HG03196 (cell line): ENCODE measurements at regions not wholly inside any gene's neighbourhood (a gene's known extent, or its start where the extent isn't known, plus 50 kb on each side); places are given as distances from the start of the nearest gene placed in this dataset.
A peak's percentile ranks its signal among the peaks of the same experiment; 100 is the strongest.

Experiments
- ATAC-seq: cut with Tn5 transposase; IDR thresholded peaks from one replicate; pipeline ENCODE4 v1.9.1; 2021; ENCODE audit not compliant: unreplicated experiment

DNA sequence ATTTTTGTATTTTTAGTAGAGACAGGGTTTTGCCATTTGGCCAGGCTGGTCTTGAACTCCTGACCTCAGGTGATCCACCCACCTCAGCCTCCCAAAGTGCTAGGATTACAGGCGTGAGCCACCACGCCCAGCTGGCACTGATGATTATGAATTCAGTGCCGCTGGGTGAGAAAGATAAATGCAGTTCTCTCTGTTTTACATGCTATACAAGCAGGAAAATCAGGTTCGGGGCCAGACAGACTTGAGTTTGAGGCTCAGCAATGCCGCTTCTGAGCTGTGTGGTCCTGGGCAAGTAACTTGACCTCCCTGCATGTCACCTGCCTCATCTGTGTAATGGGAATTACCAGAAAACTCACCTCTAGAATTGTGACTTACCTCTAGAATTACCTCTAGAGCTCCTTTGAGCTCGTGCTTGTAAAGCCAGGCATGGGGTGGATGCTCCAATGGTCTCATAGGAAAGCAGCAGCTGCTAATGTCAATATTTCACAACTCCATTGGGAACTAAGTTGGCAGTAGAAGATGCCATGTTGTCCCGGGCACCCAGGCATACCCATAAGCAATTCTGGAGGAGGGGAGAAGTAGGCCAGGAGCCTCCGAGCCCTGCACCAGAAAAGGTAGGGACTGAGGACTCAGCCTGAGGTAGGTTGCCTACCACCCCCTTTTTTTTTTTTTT is 119.8 kb upstream of the SLC25A33 start:
- no peak for ATAC-seq

DNA sequence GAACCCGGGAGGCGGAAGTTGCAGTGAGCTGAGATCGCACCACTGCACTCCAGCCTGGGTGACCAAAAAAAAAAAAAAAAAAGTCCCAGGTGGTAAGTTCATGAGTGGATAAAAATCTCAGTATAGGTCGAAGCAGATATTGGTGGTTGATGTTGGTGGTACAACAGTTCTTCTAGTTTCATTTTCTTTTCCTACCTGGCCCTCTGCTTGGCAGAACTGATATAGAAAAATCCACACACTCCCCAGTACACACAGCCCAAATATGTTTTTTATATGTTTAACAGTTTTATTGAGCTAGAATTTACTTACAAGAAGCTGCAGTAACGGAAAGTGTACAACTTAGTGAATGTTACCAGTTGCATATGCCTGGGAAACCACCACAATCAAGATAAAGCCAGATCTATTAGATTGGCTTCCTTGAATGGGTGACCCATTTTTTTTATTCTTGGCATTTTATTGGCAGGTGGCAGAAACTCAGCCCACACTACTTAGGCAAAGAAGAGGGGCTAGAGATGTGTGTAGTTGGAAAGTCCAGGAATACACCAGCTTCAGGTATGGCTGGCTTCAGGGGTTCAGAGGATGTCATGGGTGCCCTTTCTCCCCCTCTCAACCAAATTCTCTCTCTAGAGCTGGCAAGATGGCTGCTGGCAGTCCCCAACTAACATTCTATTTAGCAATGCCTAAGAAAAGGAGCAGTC is 118.3 kb upstream of the SLC25A33 start:
- ATAC-seq, result no peak

DNA sequence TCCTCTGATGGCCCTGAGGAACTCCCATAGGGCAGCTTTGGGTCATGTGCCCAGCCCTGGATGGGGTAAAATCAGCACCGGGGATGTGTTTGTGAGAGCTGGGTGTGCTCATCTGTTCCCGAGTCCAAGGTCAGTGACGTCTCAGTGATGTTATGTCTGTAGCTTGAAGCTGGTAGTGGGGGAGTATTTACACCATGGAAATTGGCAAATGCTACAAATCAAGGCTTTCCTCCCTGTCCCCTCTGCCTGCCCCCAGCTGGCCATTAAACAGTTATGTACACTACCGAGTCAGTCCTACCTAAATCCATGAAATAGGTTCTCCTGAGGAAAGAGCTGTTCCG is 117.8 kb upstream of the SLC25A33 start:
- ATAC-seq, result no peak

DNA sequence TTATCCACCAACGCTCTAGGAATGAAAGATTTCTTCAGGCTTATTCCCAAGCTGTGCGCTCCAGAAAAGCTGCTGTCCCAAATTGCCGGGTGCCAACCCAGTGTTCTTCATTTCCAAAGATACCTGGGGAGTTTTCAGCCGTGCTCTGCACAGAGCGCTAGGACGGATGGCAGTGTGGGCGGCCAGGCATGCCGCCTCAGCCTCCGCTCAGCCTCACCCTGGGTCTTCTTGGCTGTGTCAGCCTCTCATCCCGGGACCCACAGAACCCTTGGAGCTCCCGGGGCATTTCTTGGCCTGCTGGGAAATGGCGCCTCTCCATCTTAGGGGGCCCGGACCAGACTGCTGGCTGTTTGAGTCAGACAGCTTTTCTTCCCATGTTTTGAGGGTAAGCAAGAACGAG is 116.9 kb upstream of the SLC25A33 start:
- no peak for ATAC-seq

DNA sequence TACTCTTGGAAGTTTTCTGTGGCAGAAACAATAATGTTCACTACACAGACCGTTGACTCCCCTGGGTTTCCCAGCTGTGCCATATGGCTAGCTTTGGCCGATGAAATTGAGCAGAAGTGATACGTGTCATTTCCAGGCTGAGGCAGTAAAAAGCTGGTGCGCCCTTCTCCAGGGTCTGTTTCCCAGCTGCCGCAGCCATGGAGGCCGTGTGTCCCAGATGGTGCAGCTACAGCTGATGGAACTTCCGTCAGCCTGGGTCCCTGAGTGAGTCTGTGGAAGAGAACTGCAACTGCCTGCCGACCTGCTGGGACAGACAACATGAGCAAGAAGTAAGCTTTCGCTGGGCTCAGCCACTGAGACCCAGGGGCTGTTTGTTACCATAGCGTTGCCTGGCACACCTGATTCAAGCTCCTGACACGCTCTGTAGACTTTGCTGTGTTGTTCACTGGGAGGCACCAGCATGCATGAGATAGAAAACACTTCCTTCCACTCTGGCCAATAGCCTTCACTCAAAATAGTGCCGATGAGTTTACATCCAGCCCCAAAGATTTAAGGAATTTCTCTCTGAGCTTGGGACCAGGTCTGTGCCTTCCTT is 116.3 kb upstream of the SLC25A33 start:
- no peak for ATAC-seq

DNA sequence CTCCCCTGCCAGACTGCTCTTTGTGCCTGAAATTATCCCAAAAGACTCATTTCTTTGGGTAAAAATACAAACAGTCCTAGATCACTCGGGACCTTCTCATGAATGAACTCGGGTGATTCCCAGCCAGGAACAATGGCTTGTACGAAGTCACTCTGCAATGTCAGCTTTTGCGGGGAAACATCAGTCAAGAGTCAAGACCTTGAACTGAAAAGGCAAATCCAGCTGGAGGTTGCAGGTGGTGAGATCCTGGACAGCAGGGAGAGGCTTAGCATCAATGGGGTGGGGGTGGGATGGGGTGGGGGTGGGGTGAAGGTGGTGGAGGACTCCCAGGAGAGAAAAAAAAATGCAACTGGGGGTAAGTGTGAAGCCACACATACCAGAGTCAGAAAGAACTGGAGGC is 115.0 kb upstream of the SLC25A33 start:
- ATAC-seq, result no peak

DNA sequence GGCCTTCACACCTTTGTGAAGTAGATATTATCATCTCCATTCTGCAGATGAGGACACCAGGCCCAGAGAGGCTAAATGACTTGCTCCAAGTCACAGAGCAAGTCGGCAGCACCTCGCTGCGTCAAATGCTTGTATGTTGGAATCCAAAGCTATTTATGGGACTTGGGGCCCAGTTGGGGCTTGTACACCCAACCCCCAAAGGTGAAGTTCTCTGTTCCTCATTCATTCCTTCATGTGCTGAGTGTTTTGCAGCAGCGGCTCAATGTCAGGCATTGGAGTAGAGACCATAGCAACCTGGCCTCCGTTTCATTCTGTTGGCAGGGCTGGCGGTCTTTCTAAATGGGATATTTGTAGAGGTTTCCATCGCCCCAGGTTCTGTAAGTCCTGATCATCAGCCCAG is 113.4 kb upstream of the SLC25A33 start:
- no peak for ATAC-seq

DNA sequence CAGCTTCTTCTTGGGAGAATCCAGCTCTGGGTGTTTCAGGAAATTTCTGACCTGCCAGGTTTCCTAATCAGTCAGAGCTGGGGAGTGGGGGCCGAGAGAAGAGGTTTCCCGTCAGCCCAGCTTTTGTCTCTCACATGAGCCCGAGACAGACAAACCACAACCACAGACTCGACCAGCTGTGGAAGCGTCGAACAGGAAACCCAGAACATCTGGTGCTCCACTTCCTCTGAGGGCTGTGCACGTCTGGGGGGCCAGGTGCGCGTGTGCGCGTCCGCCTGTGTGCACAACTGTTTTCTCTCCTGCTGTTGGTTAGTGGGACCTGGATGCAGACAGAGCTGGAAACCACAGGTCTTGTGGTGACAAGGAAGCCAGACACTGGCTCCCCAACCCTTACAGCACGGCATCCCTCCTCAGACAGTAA is 113.0 kb upstream of the SLC25A33 start:
- peak; percentile 55 for ATAC-seq

DNA sequence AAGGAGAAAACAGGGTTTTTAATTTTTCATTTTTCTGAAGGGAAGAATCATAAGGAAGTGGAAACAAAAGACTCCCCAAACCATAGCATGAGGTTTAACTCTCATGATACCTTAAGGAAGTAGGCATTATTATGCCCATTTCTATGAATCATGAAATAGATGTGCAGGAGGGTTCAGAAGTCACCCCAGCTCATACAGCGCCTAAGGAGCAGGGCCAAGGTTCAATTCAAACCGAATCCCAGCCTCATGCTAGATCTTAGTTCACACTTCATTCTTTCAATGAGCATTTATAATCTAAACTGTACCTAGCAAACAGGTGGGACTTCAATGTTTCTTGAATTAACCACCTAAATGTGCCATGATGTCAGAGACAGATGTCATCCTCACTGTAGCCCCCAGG is 111.9 kb upstream of the SLC25A33 start:
- ATAC-seq, result no peak

DNA sequence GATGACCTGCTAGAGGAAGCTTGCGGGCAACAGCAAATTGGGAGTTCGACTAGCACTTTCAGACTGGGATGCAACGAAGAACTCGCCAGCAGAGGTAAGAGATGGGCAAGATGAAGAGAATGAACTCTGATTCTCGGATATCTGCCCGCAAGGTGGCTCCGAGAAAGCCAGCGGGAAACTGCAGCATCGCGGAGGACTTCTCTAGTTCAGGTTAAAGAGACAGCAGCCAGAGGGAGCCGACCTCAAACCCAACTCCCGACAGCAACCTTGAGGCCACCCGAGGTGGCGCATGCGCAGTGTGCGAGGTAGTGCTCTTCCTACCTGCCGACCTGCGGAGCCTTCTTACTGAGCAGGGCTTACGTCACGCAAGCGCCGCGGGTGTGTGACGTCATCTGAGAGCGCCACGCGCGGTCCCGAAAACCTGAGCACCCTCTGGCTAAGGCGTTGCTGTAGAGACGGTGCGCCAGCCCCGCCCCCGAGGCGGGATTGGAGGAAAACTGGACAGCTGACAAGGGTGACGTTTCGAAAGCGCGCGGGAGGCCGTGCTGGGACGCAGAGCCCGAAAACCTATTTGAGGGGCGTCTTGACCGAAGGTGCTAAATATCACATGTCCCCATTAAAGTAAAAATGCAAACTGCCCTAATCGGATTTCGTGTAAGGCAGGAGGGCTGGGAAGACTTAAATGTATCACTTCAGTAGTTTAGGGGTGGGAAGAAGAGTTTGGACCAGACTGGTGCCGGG is 110.5 kb upstream of the SLC25A33 start:
- peak; percentile 67 for ATAC-seq

DNA sequence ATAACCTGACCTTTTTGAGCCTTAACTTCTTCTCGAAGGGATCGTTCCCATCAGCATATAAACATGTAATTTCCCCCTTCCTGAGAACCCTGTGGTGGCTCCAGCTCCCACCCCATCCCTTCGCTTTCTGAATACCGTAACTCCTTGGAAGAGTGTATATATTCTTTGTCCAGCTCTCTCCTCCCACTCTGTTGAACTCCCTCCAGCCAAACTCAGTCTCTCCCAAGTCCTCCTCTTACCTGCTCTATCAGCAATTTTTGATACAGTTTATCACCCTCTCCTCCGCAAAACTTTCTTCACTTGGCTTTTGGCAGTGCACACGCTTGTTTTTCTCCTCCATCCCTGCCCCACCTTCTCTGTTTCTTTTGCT is 109.9 kb upstream of the SLC25A33 start:
- ATAC-seq, result no peak

DNA sequence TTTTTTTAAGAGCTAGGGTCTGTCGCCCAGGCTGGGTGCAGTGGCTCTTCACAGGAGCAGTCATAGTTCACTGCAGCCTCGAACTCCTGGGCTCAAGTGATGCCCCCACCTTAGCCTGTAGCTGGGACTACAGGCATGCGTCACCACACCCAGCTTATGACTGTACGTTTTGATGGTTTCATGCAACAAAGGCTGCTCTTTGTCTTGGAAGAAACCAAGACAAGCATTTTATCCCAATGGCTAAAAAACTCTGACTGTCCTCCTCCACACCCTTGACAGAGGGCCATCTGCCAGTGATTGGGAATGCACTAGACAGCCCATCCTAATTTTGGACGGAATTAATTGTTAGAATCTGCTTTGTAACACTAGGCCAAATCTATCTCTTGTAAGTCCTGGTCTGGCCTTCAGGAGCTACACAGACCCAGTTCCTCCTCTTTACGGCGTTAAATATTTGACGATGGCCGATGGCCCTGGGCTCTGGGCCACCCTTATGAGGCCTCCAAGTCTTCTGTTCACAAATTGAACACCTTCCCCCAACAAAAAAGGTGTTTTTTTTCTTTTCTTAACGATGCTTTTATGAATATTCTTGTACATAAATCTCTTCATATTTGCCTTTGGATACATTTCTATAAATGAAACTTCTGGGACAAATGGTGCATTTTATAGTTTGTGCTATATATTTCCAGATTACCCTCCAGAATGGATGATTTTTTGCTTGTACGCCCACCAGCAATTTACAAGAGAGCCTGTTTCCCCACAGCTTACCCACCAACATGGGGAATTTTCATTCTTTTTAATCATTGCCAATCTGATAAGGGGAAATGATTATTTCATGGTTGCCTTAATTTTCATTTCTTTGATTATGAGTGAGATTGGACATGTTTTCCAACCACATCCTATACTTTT is 104.8 kb upstream of the SLC25A33 start:
- ATAC-seq, result no peak

DNA sequence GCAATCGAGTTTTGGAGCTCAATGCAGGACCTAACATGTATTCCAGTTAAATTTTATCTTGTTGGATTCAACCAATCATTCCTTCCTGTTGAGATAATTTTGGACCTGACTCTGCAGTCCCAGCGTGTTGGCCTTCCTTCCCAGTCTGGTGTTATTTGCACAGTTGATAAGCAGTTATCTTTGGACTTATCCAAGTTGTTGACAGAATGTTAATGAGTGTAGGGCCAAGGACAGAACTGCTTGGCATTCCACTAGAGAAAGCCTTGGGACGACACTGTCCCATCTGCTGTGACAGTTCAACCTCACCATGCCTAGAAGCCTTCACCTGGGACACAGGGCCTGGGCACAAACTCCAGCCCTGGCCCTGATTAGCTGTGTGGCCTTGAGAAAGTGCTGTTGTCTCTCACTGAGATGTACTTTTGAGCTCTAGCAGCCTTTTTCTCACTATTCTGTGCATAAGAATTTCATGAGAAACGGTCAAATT is 104.1 kb upstream of the SLC25A33 start:
- no peak for ATAC-seq

DNA sequence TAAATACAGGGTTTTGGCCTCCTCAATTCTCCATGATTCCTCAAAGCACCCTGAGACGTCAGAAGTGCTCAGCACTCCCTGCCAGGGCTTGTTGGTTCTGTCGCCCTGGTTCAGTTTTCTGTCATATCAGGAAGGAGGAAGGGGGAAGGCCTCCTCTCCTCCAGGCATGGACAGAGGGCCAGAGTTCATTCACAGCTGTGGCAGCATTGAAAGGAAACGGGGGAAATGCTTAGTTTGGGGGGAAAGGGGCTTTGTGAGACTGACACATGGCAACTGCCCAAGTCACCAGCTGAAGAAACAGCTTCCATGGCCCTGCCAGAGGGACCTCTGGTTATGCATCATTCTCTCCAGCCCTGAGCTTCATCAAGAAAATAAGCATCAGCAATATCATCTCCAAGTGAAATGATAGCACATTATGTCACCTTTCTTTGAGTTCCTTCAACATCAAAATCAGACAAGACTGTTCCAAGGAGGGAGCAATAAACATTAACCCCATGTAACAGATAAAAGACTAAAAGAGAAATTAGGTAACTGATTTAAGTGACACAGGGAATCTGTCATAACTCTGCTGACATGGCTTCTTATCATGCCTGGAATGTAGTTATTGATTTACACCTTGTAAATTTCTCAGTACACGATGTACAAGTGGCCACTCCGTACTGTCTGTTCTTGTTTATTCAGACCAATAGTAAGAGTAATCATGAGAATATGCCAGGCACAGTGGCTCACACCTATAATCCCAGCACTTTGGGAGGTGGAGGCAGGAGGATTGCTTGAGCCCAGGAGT is 103.2 kb upstream of the SLC25A33 start:
- ATAC-seq, result no peak

DNA sequence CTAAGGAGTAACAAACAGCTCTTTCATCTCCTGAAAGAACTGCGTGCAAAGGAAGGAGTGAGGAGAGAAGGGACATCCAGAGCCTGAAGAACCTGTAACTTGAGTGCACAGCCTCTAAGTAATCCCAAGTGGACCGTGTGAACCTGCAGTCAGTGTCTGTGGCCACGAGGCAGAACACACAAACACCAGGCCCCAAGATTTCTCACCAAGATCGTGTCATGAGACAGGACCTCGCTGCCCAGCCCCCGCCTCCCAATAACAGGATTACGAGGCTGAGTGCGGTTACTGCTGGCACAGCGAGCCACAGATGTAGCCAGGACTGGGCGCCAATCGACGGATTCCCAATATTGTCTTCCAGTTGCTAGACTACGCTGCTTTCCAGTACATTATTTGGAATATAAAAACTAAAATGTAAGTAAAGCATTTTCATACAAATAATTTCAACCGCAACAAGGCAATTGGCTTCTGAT is 101.3 kb upstream of the SLC25A33 start:
- no peak for ATAC-seq

DNA sequence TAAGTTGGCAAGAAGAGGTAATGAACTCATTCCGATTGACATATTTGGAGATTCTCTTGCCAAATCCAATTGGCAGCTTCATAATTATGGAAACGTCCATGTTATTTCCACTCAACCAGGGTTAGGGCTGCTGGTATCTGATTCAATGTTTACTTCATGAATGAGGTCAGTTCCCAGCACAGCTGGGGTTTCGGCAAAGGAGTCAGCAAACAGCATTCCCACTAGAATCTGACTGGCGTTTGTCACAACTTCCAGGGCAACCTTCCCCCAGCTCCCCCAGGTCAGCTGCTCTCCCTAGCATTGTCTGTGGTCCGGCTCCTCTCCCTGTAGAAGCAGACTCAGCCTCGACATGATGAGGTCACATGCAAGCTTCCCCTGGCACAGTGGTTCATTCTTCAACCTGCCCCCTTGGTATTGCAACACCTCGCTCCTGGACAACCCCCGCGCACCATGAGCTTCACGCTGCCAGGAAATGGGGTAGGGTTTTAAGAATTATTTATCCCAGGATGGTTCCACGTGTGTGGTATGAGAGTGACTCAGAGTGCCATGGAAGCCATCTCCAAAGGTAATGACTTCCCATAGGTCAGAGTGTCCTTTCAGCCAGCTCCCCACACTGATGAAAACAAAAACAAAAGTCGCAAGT is 100.7 kb upstream of the SLC25A33 start:
- no peak for ATAC-seq

DNA sequence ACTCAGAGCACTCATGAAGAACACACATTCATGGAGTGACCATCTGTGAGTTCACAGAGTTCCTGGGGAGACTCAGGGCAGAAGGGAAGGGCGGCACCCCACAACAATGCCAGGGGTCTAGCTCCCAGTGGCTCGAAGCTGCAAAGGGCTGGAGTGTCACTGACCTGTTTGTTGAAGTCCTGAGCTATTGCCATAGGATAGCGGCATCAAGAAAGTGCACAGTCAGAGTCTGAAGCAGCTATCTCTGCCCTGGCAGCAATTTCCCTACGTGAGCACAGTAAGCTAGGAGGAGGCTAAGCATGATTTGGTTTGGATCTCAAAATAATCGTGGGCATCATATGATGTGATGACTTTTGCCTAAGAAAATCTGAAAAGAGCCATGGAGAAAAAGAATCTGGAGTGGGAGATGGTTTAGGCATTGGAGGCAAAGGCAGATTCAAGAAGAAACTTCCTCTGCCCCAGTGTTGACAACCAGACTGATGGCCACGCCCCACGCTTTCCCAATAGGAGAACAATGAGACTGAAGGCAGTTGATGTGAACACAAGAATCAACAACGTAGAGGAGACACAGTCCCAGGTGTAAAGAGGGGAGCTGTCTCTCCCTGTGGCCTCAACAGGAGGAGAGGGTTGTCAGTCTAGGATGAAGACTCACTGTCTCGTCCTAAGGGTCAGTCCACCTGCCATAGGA is 100.0 kb upstream of the SLC25A33 start:
- ATAC-seq, result no peak

DNA sequence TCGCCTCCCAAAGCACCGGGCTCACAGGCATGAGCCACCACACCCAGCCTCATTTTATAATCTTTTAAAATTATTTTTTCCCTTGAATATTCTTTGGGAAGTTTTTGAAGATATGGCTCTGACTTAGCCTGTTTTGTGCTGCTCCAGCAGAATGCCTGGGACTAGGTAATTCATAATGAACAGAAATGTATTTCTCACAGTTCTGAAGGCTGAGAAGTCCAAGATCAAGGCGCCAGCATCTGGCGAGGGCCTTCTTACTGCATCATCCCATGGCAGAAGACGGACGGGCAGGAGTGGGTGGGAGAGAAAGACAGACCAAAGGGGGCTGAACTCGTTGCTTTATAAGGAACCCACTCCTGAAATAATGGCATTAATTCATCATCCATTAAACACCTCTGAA is 99.0 kb upstream of the SLC25A33 start:
- ATAC-seq, result no peak

DNA sequence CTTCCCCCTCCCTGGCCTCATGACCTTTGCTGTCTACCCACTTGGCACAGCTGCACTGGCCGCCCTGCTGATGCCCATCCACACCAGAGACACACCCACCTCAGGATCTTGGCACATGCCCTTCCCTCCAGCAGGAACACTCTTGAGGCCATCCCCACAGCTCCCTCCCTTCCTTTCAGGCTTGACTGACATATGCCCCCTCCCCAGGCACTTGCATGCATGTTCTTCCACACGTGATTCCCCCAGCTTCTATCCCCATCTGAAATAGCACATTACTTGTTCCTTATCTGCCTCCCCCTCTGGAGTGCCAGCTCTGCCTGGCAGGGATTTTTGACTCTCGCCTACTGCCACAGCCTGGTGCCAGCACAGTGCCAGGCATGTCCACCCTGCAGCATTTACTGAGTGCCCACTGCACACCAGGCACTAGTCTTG is 98.5 kb upstream of the SLC25A33 start:
- ATAC-seq, result no peak
